ENCODE measurements at regions not wholly inside any gene's neighbourhood (a gene's known extent, or its start where the extent isn't known, plus 50 kb on each side); places are given as distances from the start of the nearest gene placed in this dataset.

- H3K36me3 ChIP-seq, result no peaks in the 10 kb centered on the region
- H3K9me3 ChIP-seq, result no peaks in the 10 kb centered on the region
- DNase-seq, result no peak
- WGBS, 2 donors, result 97 to 98% methylated on average over 7 of the region's 7 CpGs
- intact Hi-C loops (cut with DNase I), result no loop called here
- no peaks in the 10 kb centered on the region for H3K27me3 ChIP-seq
- H3K4me1 ChIP-seq, result peaks cover 0 to 4% of the 10 kb centered on the region in 2 donors
- no peak overlapping the region for H3K4me3 ChIP-seq (replicated peaks in 1 of 3)
- H3K27ac ChIP-seq, result no peak overlapping the region
- TF ChIP-seq, protein P1, sequence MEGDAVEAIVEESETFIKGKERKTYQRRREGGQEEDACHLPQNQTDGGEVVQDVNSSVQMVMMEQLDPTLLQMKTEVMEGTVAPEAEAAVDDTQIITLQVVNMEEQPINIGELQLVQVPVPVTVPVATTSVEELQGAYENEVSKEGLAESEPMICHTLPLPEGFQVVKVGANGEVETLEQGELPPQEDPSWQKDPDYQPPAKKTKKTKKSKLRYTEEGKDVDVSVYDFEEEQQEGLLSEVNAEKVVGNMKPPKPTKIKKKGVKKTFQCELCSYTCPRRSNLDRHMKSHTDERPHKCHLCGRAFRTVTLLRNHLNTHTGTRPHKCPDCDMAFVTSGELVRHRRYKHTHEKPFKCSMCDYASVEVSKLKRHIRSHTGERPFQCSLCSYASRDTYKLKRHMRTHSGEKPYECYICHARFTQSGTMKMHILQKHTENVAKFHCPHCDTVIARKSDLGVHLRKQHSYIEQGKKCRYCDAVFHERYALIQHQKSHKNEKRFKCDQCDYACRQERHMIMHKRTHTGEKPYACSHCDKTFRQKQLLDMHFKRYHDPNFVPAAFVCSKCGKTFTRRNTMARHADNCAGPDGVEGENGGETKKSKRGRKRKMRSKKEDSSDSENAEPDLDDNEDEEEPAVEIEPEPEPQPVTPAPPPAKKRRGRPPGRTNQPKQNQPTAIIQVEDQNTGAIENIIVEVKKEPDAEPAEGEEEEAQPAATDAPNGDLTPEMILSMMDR (IDR thresholded peaks at IDR 0.05), result no peak
- no peak for TF ChIP-seq POLR2A (IDR thresholded peaks at IDR 0.05)
Measured at GRCh38 chr3:194937882-194938321, 252.2 kb downstream of the FAM43A start.

- Histone ChIP-seq H3K4me1 (peaks cover 0 to 4% of the 10 kb centered on the region in 2 donors), H3K36me3 (no peaks in the 10 kb centered on the region), H3K4me3 (replicated peaks in 1 of 3) (no peak overlapping the region), H3K27ac (no peak overlapping the region), H3K9me3 (no peaks in the 10 kb centered on the region), H3K27me3 (no peaks in the 10 kb centered on the region)
- DNase-seq, result no peak
- WGBS, 2 donors, result 79% methylated on average over 7 to 8 of the region's 8 CpGs
- TF ChIP-seq POLR2A (IDR thresholded peaks at IDR 0.05), result no peak
- TF ChIP-seq, protein P1 (IDR thresholded peaks at IDR 0.05), result no peak
- intact Hi-C loops (cut with DNase I), result no loop called here
Measured at GRCh38 chr3:194938845-194939531, 253.3 kb downstream of the FAM43A start.

DNA sequence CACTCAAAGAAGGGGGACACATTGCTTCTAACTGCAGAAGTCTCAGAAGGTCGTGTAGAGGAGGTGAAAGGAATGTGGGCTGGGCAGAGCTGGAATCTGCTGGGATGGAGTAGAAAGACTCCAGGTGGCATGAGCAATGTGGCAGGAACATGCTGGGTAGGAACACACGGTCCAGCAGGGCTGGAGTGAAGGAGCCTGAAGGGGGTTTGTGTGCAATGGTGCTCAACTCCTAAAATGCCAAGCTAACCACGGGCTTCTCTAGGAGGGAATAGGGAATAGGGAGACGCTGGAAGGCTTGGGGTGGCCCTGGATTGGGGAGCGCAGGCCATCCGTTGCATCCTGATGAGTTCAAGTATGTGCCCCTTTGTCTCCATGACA lies 253.8 kb downstream of the FAM43A start:
- intact Hi-C loops (cut with DNase I), result no loop called here
- Histone ChIP-seq H3K4me3 (replicated peaks in 1 of 3) (no peak overlapping the region), H3K27me3 (no peaks in the 10 kb centered on the region), H3K9me3 (no peaks in the 10 kb centered on the region), H3K36me3 (no peaks in the 10 kb centered on the region), H3K27ac (no peak overlapping the region), H3K4me1 (peaks cover 0 to 4% of the 10 kb centered on the region in 2 donors)
- DNase-seq, result no peak
- TF ChIP-seq, protein P1 (IDR thresholded peaks at IDR 0.05), result no peak
- TF ChIP-seq POLR2A (IDR thresholded peaks at IDR 0.05), result no peak
- 76 to 81% methylated on average over 6 of the region's 6 CpGs for WGBS, 2 donors

- WGBS, 2 donors, result 83 to 86% methylated on average over 4 to 16 of the region's 17 CpGs
- no peak overlapping the region for H3K27ac ChIP-seq
- H3K4me3 ChIP-seq (replicated peaks in 1 of 3), result no peak overlapping the region
- intact Hi-C loops (cut with DNase I), result no loop called here
- H3K4me1 ChIP-seq, result peaks cover 0 to 4% of the 10 kb centered on the region in 2 donors
- TF ChIP-seq, protein P1 (IDR thresholded peaks at IDR 0.05), result no peak
- TF ChIP-seq POLR2A (IDR thresholded peaks at IDR 0.05), result no peak
- H3K27me3 ChIP-seq, result no peaks in the 10 kb centered on the region
- H3K9me3 ChIP-seq, result no peaks in the 10 kb centered on the region
- H3K36me3 ChIP-seq, result no peaks in the 10 kb centered on the region
- no peak for DNase-seq
Measured at GRCh38 chr3:194939949-194940770, 254.5 kb downstream of the FAM43A start.

Data from thyroid gland (tissue), 4 donors.